A549 (cell line): ENCODE measurements at regions not wholly inside any gene's neighbourhood (a gene's known extent, or its start where the extent isn't known, plus 50 kb on each side); places are given as distances from the start of the nearest gene placed in this dataset.

Experiments
- ATAC-seq, 2 experiments: fragments of 200-7000 bp in 1 of 2; fragments of >200 bp in 1 of 2; cut with Nextera tagmentation in 1 of 2; cut with Tn5 transposase in 1 of 2; 3 replicates each; pipeline versions ENCODE4 v1.8.0 to v1.9.1; 2018 to 2020; ENCODE audit warnings: mild to moderate bottlenecking in 1 of 2, moderate library complexity in 1 of 2
- CTCF ChIA-PET: fragments of 300-600 bp; sonication (Branson Sonifier 250); formaldehyde crosslinking; extraction: SDS; loops from one replicate; lab custom pipeline; 2021; ENCODE audit warnings: antibody characterized with exemption, inconsistent platforms; lab: Yijun Ruan, JAX
- POLR2A ChIA-PET: fragments of 350-600 bp; formaldehyde crosslinking; extraction: SDS; loops from one replicate; lab custom pipeline; 2021; ENCODE audit warnings: antibody characterized with exemption, inconsistent platforms; lab: Yijun Ruan, JAX
- DNase-seq, 2 experiments: peaks; one replicate each; pipeline versions ENCODE4 v3.0.0 to v3.0.0-alpha.2; 2011 to 2016; ENCODE audit warnings: low read depth in 1 of 2, low spot score in 1 of 2
- FAIRE-seq: peaks from 2 replicates; lab custom pipeline; 2011; peaks lifted over from hg19 to GRCh38; lab: Jason Lieb, UNC
- H3K27ac ChIP-seq, 2 experiments: fragments of >200 bp; sonication (Bioruptor Twin); formaldehyde crosslinking; 3 replicates each; pipeline ENCODE4 v1.5.1; 2016 to 2017
- H3K4me1 ChIP-seq: fragments of >200 bp; sonication (Bioruptor Twin); formaldehyde crosslinking; 3 replicates; pipeline ENCODE4 v1.6.1; 2016
- H3K4me2 ChIP-seq: fragments of >200 bp; sonication (Bioruptor Twin); formaldehyde crosslinking; 3 replicates; pipeline ENCODE4 v1.6.1; 2016
- H3K4me3 ChIP-seq: fragments of >200 bp; sonication (Bioruptor Twin); formaldehyde crosslinking; 3 replicates; pipeline ENCODE4 v1.5.1; 2016
- H3K9me3 ChIP-seq: fragments of >200 bp; sonication (Bioruptor Twin); formaldehyde crosslinking; 3 replicates; pipeline ENCODE4 v1.6.1; 2016
- BCL3 ChIP-seq: fragments of >200 bp; sonication (Bioruptor Twin); formaldehyde crosslinking; IDR thresholded peaks from 3 replicates; pipeline ENCODE4 v1.6.1; 2016
- CHD4 ChIP-seq: fragments of 200-600 bp; sonication (generic); IDR thresholded peaks from 2 replicates; pipeline ENCODE4 v1.6.1; 2016; ENCODE audit warnings: antibody characterized with exemption, mild to moderate bottlenecking, borderline replicate concordance
- CTCF ChIP-seq: fragments of >200 bp; sonication (Bioruptor Twin); formaldehyde crosslinking; IDR thresholded peaks from 3 replicates; pipeline ENCODE4 v1.5.1; 2016
- EHMT2 ChIP-seq: fragments of 200-600 bp; sonication (generic); IDR thresholded peaks from 2 replicates; pipeline ENCODE4 v1.6.1; 2016; ENCODE audit warnings: antibody characterized with exemption, low read depth, mild to moderate bottlenecking, moderate library complexity
- EP300 ChIP-seq, 2 experiments: fragments of >200 bp; sonication (Bioruptor Twin); formaldehyde crosslinking; IDR thresholded peaks; 2 replicates in 1 of 2; 3 replicates in 1 of 2; pipeline ENCODE4 v1.6.1; 2016 to 2017
- FOXS1 ChIP-seq: fragments of 250-450 bp; sonication (Bioruptor Pico); IDR thresholded peaks from 2 replicates; pipeline ENCODE4 v1.5.0; 2020; ENCODE audit warnings: mild to moderate bottlenecking, moderate library complexity
- HOXB5 ChIP-seq: fragments of 250-450 bp; sonication (Bioruptor Pico); IDR thresholded peaks from 2 replicates; pipeline ENCODE4 v1.5.0; 2020; ENCODE audit warnings: mild to moderate bottlenecking, moderate library complexity
- JUN ChIP-seq, 2 experiments: fragments of >200 bp; sonication (Bioruptor Twin); formaldehyde crosslinking; IDR thresholded peaks; 2 replicates in 1 of 2; 3 replicates in 1 of 2; pipeline ENCODE4 v1.6.1; 2016 to 2017
- NPAS2 ChIP-seq: fragments of 250-450 bp; sonication (Bioruptor Pico); IDR thresholded peaks from 2 replicates; pipeline ENCODE4 v1.8.0; 2022; ENCODE audit warnings: mild to moderate bottlenecking, moderate library complexity, borderline replicate concordance
- PBX3 ChIP-seq: IDR thresholded peaks from 2 replicates; pipeline ENCODE4 v1.6.1; 2012
- PHF8 ChIP-seq: fragments of 200-600 bp; sonication (generic); IDR thresholded peaks from 2 replicates; pipeline ENCODE4 v1.6.1; 2016; ENCODE audit warnings: low read depth, mild to moderate bottlenecking, antibody characterized with exemption, moderate library complexity, borderline replicate concordance
- RAD21 ChIP-seq, 2 experiments: fragments of >200 bp in 1 of 2; sonication (Bioruptor Twin) in 1 of 2; formaldehyde crosslinking in 1 of 2; IDR thresholded peaks in 1 of 2; conservative IDR thresholded peaks in 1 of 2; 2 replicates in 1 of 2; 3 replicates in 1 of 2; pipeline ENCODE4 v1.6.1; 2012 to 2018; ENCODE audit warnings: inconsistent platforms in 1 of 2
- RCOR1 ChIP-seq: fragments of 150-350 bp; IDR thresholded peaks from 2 replicates; pipeline ENCODE4 v1.6.1; 2014; ENCODE audit warnings: antibody characterized with exemption, low read length, low read depth
- REST ChIP-seq: fragments of 200-600 bp; sonication (generic); IDR thresholded peaks from 2 replicates; pipeline ENCODE4 v1.6.1; 2016; ENCODE audit warnings: antibody characterized with exemption, mild to moderate bottlenecking, moderate library complexity
- SMC3 ChIP-seq: fragments of >200 bp; sonication (Bioruptor Twin); formaldehyde crosslinking; IDR thresholded peaks from 3 replicates; pipeline ENCODE4 v1.6.1; 2018; ENCODE audit warnings: inconsistent platforms
- ZNF302 ChIP-seq: fragments of 250-450 bp; sonication (Bioruptor Pico); IDR thresholded peaks from 2 replicates; pipeline ENCODE4 v1.9.0; 2021; ENCODE audit warnings: inconsistent platforms, mild to moderate bottlenecking, moderate library complexity
- WGBS: methylation state at CpG from one replicate; pipeline ENCODE4 v1.1.6; 2017; ENCODE audit errors: missing lambda C conversion rate; 5-methylcytosine and 5-hydroxymethylcytosine counted together
- TF ChIP-seq, protein P1 (sequence below): fragments of >200 bp; sonication (Bioruptor Twin); formaldehyde crosslinking; IDR thresholded peaks from 2 replicates; pipeline ENCODE4 v1.6.1; 2016
- TF ChIP-seq, protein P2 (sequence below): fragments of 450-650 bp; IDR thresholded peaks from 2 replicates; pipeline ENCODE4 v1.6.1; 2014; ENCODE audit warnings: antibody characterized with exemption
- TF ChIP-seq, protein P3 (sequence below): IDR thresholded peaks from 2 replicates; pipeline ENCODE4 v1.6.1; 2012; ENCODE audit warnings: low read depth, borderline replicate concordance

DNA sequence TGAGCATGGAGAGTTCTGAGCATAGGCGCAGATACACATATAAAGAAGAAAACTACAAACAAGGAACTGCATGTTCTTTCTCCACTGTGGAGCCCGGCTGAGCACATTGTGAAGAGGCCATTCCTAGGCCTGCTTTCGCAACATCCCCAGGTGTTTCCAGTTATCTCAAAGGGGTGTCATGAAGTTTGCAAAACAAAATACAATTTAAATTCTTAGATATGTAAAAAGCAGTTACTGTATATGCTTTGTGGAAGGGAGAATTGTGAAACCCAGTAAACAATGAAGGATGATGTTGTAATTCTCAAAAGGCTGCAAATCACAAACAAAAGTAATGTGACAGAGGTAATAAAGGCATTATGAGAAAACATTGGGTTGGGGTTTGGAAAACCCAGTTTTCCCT is 98.6 kb upstream of the ZNF644 start:
- ChIA-PET POLR2A (no interaction called here), CTCF (interaction anchor here (1.7 kb wide), 1 partner anchor 46 kb away, joined by 4 read pairs; no protein-coding TSS in a partner anchor)
- H3K4me1 ChIP-seq = no peaks in the 10 kb centered on the region
- no peak overlapping the region for H3K27ac ChIP-seq
- TF ChIP-seq SMC3 (no peak), NPAS2 (CRISPR knock-in tag) (no peak), CHD4 (no peak), PHF8 (no peak), REST (no peak)
- DNase-seq = no peak
- ATAC-seq = no peak
- H3K9me3 ChIP-seq = no peaks in the 10 kb centered on the region
- no peak for FAIRE-seq
- H3K4me3 ChIP-seq = no peak overlapping the region
- no peak overlapping the region for H3K4me2 ChIP-seq
- 73% methylated on average over 3 of the region's 3 CpGs for WGBS

- POLR2A ChIA-PET = no interaction called here
- no peak overlapping the region for H3K4me3 ChIP-seq
- FAIRE-seq = no peak
Measured at GRCh38 chr1:91104712-91105111, 82.9 kb upstream of the ZNF644 start.

More at GRCh38 chr1:91104712-91105111, 82.9 kb upstream of the ZNF644 start:
- DNase-seq = no peak
- TF ChIP-seq FOXS1 (no peak), SMC3 (no peak), HOXB5 (CRISPR knock-in tag) (no peak), CTCF (no peak), EP300 (IDR thresholded peaks at IDR 0.05) (no peak), BCL3 (no peak), EHMT2 (no peak), ZNF302 (CRISPR knock-in tag) (no peak), JUN (IDR thresholded peaks at IDR 0.05) (no peak), RAD21 (conservative IDR thresholded peaks at IDR 0.05 in 1 of 2, IDR thresholded peaks at IDR 0.05 in 1 of 2) (no peak), PBX3 (no peak), RCOR1 (no peak)
- TF ChIP-seq, protein P1, sequence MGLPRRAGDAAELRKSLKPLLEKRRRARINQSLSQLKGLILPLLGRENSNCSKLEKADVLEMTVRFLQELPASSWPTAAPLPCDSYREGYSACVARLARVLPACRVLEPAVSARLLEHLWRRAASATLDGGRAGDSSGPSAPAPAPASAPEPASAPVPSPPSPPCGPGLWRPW = no peak
- TF ChIP-seq, protein P2, sequence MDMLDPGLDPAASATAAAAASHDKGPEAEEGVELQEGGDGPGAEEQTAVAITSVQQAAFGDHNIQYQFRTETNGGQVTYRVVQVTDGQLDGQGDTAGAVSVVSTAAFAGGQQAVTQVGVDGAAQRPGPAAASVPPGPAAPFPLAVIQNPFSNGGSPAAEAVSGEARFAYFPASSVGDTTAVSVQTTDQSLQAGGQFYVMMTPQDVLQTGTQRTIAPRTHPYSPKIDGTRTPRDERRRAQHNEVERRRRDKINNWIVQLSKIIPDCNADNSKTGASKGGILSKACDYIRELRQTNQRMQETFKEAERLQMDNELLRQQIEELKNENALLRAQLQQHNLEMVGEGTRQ = no peak
- TF ChIP-seq, protein P3, sequence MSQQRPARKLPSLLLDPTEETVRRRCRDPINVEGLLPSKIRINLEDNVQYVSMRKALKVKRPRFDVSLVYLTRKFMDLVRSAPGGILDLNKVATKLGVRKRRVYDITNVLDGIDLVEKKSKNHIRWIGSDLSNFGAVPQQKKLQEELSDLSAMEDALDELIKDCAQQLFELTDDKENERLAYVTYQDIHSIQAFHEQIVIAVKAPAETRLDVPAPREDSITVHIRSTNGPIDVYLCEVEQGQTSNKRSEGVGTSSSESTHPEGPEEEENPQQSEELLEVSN = no peak
- Histone ChIP-seq H3K4me1 (no peaks in the 10 kb centered on the region), H3K4me2 (no peak overlapping the region), H3K27ac (no peak overlapping the region), H3K9me3 (no peaks in the 10 kb centered on the region)
- CTCF ChIA-PET = interaction anchor here (0.6 kb wide), 1 partner anchor 657 kb away, joined by 4 read pairs; no protein-coding TSS in a partner anchor
- ATAC-seq = no peak
